RWPE1 (cell line): ENCODE measurements at regions not wholly inside any gene's neighbourhood (a gene's known extent, or its start where the extent isn't known, plus 50 kb on each side); places are given as distances from the start of the nearest gene placed in this dataset.

ENCODE experiments used
- CTCF ChIA-PET: fragments of 350-600 bp; sonication (Branson Sonifier 250); formaldehyde crosslinking; extraction: SDS; loops from one replicate; lab custom pipeline; 2021; lab: Yijun Ruan, JAX
- POLR2A ChIA-PET: fragments of 400-600 bp; formaldehyde crosslinking; extraction: SDS; loops from one replicate; lab custom pipeline; 2020; ENCODE audit warnings: antibody characterized with exemption; ENCODE audit not compliant: low non-redundant PET; lab: Yijun Ruan, JAX
- DNase-seq: peaks from one replicate; pipeline ENCODE4 v3.0.0; 2012; ENCODE audit warnings: low spot score
- H3K27ac ChIP-seq: fragments of 450-650 bp; 2 replicates; pipeline ENCODE4 v1.5.1; 2017
- TF ChIP-seq, protein P1 (sequence below): fragments of 450-650 bp; conservative IDR thresholded peaks from 2 replicates; pipeline ENCODE4 v1.5.1; 2017; ENCODE audit warnings: low read depth, mild to moderate bottlenecking

DNA sequence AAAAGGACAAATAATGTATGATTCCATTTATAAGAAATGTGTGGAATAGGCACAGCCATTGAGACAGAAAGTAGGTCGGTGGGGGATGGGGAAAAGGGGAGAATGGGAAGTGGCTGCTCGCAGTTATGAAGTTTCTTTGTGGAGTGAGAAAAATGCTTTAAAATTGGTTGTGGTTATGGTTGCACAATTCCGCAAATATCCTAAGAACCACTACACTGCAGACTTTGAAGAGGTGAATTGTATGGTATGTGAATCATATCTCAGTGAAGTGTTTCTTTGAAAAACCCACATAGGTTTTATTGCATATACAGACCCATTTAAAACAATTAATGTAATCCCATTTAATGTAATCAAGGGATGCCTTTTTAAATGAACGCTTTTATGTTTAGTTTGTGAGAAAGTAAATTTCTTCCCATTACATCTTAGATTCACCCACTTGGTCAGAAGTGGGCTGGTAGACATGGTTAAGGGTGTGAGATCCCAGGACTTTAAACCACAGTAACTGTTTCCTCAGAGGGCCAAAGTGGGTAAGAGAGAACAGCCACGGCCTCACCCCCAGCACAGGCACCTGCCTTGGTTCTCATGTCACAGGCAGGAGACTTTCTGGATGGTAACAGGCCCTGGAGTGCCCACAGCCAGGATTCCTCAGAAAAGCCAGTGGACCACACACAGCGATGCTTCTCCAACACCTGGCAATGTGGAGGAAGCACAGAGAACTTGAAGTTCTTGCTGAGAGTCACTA, 119.3 kb upstream of the GJB6 start:
- peak; percentile 53 for DNase-seq
- H3K27ac ChIP-seq = peak overlapping the region; percentile 85
- TF ChIP-seq, protein P1, sequence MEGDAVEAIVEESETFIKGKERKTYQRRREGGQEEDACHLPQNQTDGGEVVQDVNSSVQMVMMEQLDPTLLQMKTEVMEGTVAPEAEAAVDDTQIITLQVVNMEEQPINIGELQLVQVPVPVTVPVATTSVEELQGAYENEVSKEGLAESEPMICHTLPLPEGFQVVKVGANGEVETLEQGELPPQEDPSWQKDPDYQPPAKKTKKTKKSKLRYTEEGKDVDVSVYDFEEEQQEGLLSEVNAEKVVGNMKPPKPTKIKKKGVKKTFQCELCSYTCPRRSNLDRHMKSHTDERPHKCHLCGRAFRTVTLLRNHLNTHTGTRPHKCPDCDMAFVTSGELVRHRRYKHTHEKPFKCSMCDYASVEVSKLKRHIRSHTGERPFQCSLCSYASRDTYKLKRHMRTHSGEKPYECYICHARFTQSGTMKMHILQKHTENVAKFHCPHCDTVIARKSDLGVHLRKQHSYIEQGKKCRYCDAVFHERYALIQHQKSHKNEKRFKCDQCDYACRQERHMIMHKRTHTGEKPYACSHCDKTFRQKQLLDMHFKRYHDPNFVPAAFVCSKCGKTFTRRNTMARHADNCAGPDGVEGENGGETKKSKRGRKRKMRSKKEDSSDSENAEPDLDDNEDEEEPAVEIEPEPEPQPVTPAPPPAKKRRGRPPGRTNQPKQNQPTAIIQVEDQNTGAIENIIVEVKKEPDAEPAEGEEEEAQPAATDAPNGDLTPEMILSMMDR = no peak
- ChIA-PET POLR2A (no interaction called here), CTCF (interaction anchor here (0.6 kb wide), 1 partner anchor 27 kb away, joined by 5 read pairs; no protein-coding TSS in a partner anchor)

DNA sequence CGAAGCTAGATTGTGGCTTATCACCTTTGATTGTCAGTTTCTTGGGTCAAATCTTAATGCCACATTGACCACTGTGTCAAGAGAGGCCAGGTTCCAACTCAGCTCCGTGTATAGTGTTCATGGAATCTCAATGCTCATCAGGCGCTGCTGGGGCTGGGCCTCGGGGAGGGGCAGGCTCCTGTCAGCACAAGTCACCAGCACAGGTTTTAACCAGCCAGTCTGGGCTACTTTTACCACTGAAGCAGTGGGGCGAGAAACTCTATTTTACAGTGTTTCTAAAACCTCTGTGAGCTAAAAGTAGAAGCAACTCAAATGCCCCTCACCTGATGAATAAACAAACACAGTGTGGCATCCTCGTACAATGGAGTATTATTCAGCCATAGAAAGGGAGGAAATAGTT, 118.7 kb upstream of the GJB6 start:
- DNase-seq = peak; percentile 65
- CTCF ChIA-PET = interaction anchor here (0.6 kb wide), 1 partner anchor 27 kb away, joined by 5 read pairs; no protein-coding TSS in a partner anchor
- POLR2A ChIA-PET = no interaction called here
- H3K27ac ChIP-seq = peak overlapping the region; percentile 81
- TF ChIP-seq, protein P1 = no peak

DNA sequence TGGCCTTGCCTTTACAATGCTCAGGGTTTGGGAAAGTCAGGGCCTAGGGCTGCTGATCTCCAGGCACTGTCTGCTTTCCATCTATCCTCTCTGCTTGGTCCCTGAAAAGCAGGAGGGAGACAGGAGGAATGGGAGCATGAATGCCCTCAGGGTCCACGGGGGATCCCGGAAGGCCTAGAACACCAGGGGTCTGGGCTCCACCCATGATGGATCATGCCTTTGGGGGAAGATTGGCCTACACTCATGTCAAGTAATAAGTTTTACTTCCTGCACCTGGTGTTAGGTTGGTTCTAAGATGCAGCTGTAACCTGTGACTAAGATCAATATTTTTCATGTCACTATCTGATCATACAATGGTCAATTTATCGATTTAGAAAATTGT, 118.3 kb upstream of the GJB6 start:
- ChIA-PET POLR2A (no interaction called here), CTCF (no interaction called here)
- TF ChIP-seq, protein P1 = no peak
- H3K27ac ChIP-seq = peak overlapping the region; percentile 81
- DNase-seq = no peak

DNA sequence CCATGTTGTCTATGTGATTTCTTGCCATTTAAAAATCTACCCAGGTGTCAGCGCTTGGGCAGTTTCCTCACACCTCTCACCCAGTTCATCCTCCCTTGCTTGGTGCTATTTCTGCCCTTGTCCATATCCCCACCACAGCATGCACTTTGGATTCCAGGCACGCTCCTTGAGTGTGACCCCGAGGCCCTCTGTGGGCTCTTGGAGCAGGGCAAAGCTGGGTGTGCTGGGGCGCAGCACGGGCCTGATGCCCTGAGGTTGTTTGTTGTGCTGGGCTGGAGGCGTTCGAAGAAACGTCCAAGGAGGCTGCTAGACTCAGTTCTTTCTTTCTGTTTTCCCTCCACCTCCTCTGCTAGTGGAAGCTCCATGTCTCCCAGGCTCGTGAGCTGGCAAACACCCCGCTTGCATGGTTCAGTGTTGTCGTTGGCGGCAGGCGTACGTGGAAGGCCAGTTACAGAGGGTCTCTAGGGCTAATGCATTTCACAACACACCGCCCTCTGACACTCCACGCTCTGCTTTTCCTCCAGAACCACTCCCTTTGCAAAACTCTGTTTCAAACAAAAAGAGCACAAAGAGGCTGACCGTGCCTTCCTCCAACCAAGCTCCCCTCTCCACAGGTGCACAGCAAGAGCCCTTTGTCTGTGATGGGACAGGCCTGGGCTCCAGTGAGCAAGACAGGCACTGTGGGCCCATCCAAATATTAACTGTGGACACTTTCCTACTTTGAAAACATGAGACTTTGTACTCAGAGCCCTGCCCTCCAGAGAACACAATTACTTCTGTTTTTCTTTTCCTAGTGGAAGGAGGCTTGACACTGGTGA, 117.7 kb upstream of the GJB6 start:
- TF ChIP-seq, protein P1 = no peak
- POLR2A ChIA-PET = no interaction called here
- no peak for DNase-seq
- CTCF ChIA-PET = interaction anchor here (0.6 kb wide), 1 partner anchor 9 kb away, joined by 3 read pairs; no protein-coding TSS in a partner anchor
- H3K27ac ChIP-seq = peak overlapping the region; percentile 81

DNA sequence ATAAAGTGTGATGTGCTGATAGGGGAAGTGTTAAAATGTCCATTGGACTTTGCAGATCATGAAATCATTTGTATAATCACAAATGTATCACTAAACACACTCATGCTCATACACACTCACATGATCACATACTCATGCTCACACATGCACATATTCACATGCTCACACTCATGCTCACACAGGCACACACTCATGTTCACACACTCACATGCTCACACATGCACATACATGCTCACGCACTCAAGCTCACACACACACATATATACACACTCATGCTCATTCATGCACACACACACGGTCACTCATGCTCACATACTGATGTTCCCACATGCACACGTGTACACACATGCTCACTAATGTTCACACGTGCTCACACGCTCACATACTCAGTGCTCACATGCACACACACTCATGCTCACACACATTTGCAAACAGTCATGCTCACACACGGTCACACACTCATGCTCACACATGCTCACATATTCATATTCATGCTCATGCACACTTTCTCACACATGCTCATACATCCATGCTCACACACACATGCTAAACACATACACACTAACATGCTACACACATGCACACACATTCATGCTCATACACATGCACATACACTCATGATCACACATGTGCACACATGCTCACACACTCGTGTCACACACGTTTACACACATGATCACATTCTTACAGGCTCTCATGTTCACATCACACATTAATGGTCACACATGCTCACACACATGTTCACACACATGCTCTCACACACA, 116.7 kb upstream of the GJB6 start:
- H3K27ac ChIP-seq = no peak overlapping the region; the same call in 1 of the 2 replicates
- DNase-seq = no peak
- ChIA-PET CTCF (interaction anchor here (0.6 kb wide), 2 partner anchors 8 to 83 kb away, joined by 3 read pairs; no protein-coding TSS in a partner anchor), POLR2A (no interaction called here)
- TF ChIP-seq, protein P1 = no peak

DNA sequence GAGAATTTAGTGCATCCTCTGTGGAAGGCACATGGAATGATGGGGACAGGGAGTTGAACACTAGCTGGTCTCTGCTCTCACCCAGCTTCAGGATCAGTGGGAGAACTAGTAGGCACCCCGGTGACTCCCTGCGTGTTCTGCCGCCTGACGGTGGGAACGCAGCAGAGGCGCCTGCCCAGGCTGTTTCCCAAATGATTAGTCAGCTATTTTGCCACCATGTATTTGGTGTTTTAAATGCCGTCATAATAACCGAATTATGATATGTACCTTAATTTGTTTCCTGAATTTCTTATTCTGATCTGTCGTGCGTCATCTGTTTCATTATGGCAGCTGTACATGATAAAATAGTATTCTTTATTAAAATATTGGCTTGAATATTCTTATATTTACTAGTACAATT, 115.9 kb upstream of the GJB6 start:
- ChIA-PET CTCF (no interaction called here), POLR2A (no interaction called here)
- TF ChIP-seq, protein P1 = no peak
- DNase-seq = no peak
- no peak overlapping the region for H3K27ac ChIP-seq
